ENCODE measurements at regions not wholly inside any gene's neighbourhood (a gene's known extent, or its start where the extent isn't known, plus 50 kb on each side); places are given as distances from the start of the nearest gene placed in this dataset.

GRCh38 chr1:239856067-239856466, 235.6 kb upstream of the FMN2 start:
- TF ChIP-seq POLR2A (IDR thresholded peaks at IDR 0.05): no peak
- TF ChIP-seq, protein P1, sequence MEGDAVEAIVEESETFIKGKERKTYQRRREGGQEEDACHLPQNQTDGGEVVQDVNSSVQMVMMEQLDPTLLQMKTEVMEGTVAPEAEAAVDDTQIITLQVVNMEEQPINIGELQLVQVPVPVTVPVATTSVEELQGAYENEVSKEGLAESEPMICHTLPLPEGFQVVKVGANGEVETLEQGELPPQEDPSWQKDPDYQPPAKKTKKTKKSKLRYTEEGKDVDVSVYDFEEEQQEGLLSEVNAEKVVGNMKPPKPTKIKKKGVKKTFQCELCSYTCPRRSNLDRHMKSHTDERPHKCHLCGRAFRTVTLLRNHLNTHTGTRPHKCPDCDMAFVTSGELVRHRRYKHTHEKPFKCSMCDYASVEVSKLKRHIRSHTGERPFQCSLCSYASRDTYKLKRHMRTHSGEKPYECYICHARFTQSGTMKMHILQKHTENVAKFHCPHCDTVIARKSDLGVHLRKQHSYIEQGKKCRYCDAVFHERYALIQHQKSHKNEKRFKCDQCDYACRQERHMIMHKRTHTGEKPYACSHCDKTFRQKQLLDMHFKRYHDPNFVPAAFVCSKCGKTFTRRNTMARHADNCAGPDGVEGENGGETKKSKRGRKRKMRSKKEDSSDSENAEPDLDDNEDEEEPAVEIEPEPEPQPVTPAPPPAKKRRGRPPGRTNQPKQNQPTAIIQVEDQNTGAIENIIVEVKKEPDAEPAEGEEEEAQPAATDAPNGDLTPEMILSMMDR (IDR thresholded peaks at IDR 0.05): no peak
- H3K36me3 ChIP-seq: no peaks in the 10 kb centered on the region
- no peak overlapping the region for H3K27ac ChIP-seq
- no peak overlapping the region for H3K4me3 ChIP-seq
- H3K27me3 ChIP-seq: no peaks in the 10 kb centered on the region
- no peak for DNase-seq
- no peaks in the 10 kb centered on the region for H3K9me3 ChIP-seq
- no peaks in the 10 kb centered on the region for H3K4me1 ChIP-seq

DNA sequence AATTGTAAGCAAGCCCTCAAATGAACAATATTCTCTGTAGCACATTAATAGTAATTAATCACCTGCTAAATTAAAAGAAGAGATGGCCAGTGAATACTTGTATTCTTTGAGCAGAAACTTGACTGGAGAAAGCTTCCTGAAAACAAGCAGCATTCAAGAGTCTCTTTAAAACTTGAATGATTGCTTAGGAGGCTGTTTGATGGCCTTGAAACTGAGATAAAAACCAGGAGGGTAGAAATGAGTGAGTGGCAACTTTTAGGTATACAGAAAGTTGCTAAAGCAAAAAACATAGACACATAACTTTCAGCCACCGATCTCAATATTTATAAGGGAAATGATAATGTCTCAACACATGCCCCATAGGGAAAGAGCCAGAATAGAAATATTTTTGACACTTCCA, 234.8 kb upstream of the FMN2 start:
- peak overlapping the region in 1 of 4 donors; percentile 1 for H3K27ac ChIP-seq
- no peaks in the 10 kb centered on the region for H3K4me1 ChIP-seq
- no peaks in the 10 kb centered on the region for H3K27me3 ChIP-seq
- no peaks in the 10 kb centered on the region for H3K36me3 ChIP-seq
- no peak for DNase-seq
- TF ChIP-seq POLR2A (IDR thresholded peaks at IDR 0.05): no peak
- TF ChIP-seq, protein P1 (IDR thresholded peaks at IDR 0.05): no peak
- no peak overlapping the region for H3K4me3 ChIP-seq
- no peaks in the 10 kb centered on the region for H3K9me3 ChIP-seq

DNA sequence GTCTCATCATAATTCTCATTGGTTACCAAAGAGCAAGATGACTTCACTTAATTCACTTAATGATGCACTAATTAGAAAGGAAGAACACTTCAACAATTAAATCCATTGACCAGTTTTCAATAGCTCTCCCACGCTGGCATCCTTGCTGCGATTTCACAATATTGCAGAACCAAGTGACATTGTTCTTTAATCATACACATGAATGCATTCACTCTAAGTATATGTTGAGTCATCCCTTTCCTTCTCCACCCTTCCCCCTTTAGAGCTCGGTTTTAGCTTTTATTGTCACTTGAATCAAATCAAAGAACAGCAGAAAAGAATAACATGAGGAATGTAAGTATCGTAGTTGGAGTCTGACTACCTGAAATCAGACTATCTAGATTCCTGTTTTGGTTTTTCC, 233.6 kb upstream of the FMN2 start:
- Histone ChIP-seq H3K27ac (no peak overlapping the region), H3K4me1 (no peaks in the 10 kb centered on the region), H3K36me3 (no peaks in the 10 kb centered on the region), H3K4me3 (no peak overlapping the region), H3K27me3 (no peaks in the 10 kb centered on the region), H3K9me3 (no peaks in the 10 kb centered on the region)
- no peak for DNase-seq
- no peak for TF ChIP-seq POLR2A (IDR thresholded peaks at IDR 0.05)
- TF ChIP-seq, protein P1 (IDR thresholded peaks at IDR 0.05): no peak

DNA sequence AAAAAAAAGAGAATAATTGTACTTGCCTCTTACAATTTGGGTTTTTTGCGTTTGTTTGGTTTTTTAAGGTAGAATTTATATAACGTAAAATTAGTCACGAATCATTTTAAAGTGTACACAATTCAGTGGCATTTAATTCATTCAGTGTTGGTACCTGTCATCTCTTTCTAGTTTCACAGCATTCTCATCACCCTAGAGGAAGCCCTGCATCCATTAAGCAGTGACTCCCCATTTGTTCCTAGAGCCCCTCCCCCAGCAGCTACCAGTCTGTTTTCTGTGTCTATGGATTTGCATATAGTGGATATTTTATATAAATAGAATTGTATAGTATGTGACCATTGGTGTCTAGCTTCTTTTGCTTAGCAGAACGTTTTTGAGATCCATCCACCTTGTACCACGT, 233.2 kb upstream of the FMN2 start:
- no peak for DNase-seq
- H3K27ac ChIP-seq: no peak overlapping the region
- H3K9me3 ChIP-seq: no peaks in the 10 kb centered on the region
- H3K27me3 ChIP-seq: no peaks in the 10 kb centered on the region
- H3K36me3 ChIP-seq: no peaks in the 10 kb centered on the region
- TF ChIP-seq, protein P1 (IDR thresholded peaks at IDR 0.05): no peak
- H3K4me1 ChIP-seq: no peaks in the 10 kb centered on the region
- H3K4me3 ChIP-seq: no peak overlapping the region

DNA sequence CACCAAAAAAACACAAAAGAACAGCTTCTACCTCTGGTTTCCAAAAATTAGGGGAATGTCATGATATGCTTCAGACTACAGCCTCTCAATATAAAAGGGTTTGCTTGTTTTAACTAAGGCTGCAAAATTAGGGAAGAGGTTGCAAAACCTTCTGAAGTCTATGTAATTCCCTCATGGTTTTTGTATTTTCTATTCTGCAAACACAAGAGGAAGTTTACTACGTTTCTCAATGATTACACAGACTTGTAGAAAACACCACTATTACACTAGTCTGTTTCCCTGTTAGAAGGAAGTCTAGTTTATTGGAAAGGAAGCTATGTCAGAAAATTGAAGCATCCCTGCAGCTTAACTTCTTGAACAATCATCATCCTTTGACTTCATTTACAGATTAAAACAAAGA, 229.7 kb upstream of the FMN2 start:
- DNase-seq: no peak
- Histone ChIP-seq H3K27me3 (no peaks in the 10 kb centered on the region), H3K27ac (no peak overlapping the region), H3K36me3 (no peaks in the 10 kb centered on the region), H3K4me3 (no peak overlapping the region), H3K4me1 (no peaks in the 10 kb centered on the region), H3K9me3 (no peaks in the 10 kb centered on the region)
- no peak for TF ChIP-seq POLR2A (IDR thresholded peaks at IDR 0.05)
- TF ChIP-seq, protein P1 (IDR thresholded peaks at IDR 0.05): no peak
